Tibial artery (tissue), 4 donors: ENCODE measurements at regions not wholly inside any gene's neighbourhood (a gene's known extent, or its start where the extent isn't known, plus 50 kb on each side); places are given as distances from the start of the nearest gene placed in this dataset.
"Not testable (repeated sequence)": the region's sequence is repeated elsewhere in the genome, so short reads cannot be mapped to it uniquely, and the experiment has no call there.

ENCODE experiments used
- DNase-seq, 2 donors: peaks; one replicate each; pipeline ENCODE4 v3.0.0-alpha.2; 2019
- H3K27ac ChIP-seq, 2 donors: fragments of 200-600 bp; sonication (generic) in 1 of 2; 1 replicate in 1 of 2; 2 replicates in 1 of 2; pipeline ENCODE4 v1.5.1; 2018 to 2019; ENCODE audit warnings: mild to moderate bottlenecking in 1 of 2
- H3K27me3 ChIP-seq, 2 donors: fragments of 200-600 bp; sonication (generic) in 1 of 2; one replicate each; pipeline versions ENCODE4 v1.5.1 to v1.6.0; 2016 to 2019
- H3K36me3 ChIP-seq, 3 donors: fragments of 200-600 bp; sonication (generic) in 2 of 3; one replicate each; pipeline ENCODE4 v1.5.1; 2016 to 2019; ENCODE audit warnings: mild to moderate bottlenecking in 2 of 3
- H3K4me1 ChIP-seq, 4 donors: fragments of 200-600 bp; sonication (generic) in 2 of 4; 1 replicate in 3 of 4; 2 replicates in 1 of 4; pipeline ENCODE4 v1.5.1; 2016 to 2019
- H3K4me3 ChIP-seq, 2 donors: fragments of 200-600 bp; sonication (generic) in 1 of 2; 1 replicate in 1 of 2; 2 replicates in 1 of 2; pipeline ENCODE4 v1.5.1; 2018 to 2019; ENCODE audit warnings: mild to moderate bottlenecking in 2 of 2
- H3K9me3 ChIP-seq, 3 donors: fragments of 200-600 bp; sonication (generic) in 1 of 3; one replicate each; pipeline ENCODE4 v1.5.1; 2016 to 2019
- CTCF ChIP-seq, 2 experiments: fragments of 200-600 bp in 1 of 2; fragments of 450-650 bp in 1 of 2; IDR thresholded peaks; one replicate each; pipeline ENCODE4 v1.5.1; 2017 to 2019; ENCODE audit warnings: antibody characterized with exemption in 2 of 2, mild to moderate bottlenecking in 1 of 2, moderate library complexity in 1 of 2
- intact Hi-C: fragments of 100-400 bp; cut with DNase I; formaldehyde crosslinking; loops from one replicate; pipeline ENCODE4 v1.15.0; 2023; ENCODE audit warnings: low total_unique reads

- no peak for DNase-seq
- H3K9me3 ChIP-seq = no peaks in the 10 kb centered on the region
- TF ChIP-seq CTCF (IDR thresholded peaks at IDR 0.05) = no peak
- no peak overlapping the region for H3K4me3 ChIP-seq
- peaks cover 46 to 92% (median 71%) of the 10 kb centered on the region in 3 donors for H3K36me3 ChIP-seq
- intact Hi-C loops = no loop called here
- H3K4me1 ChIP-seq = no peaks in the 10 kb centered on the region
- no peak overlapping the region for H3K27ac ChIP-seq
- H3K27me3 ChIP-seq = no peaks in the 10 kb centered on the region
Observed at GRCh38 chr7:149610441-149611011, 112.9 kb upstream of the ZNF746 start.

GRCh38 chr7:149608168-149608567, 110.6 kb upstream of the ZNF746 start:
- no peak for DNase-seq
- Histone ChIP-seq H3K4me3 (no peak overlapping the region), H3K36me3 (peaks cover 40 to 85% (median 61%) of the 10 kb centered on the region in 3 donors), H3K9me3 (no peaks in the 10 kb centered on the region), H3K4me1 (no peaks in the 10 kb centered on the region), H3K27me3 (no peaks in the 10 kb centered on the region), H3K27ac (no peak overlapping the region)
- intact Hi-C loops = no loop called here
- no peak for TF ChIP-seq CTCF (IDR thresholded peaks at IDR 0.05)

GRCh38 chr7:149607683-149608082, 110.1 kb upstream of the ZNF746 start:
- no peak for DNase-seq
- peaks cover 35 to 85% (median 61%) of the 10 kb centered on the region in 3 donors for H3K36me3 ChIP-seq
- H3K27me3 ChIP-seq = no peaks in the 10 kb centered on the region
- H3K9me3 ChIP-seq = no peaks in the 10 kb centered on the region
- intact Hi-C loops = no loop called here
- TF ChIP-seq CTCF (IDR thresholded peaks at IDR 0.05) = no peak
- no peak overlapping the region for H3K27ac ChIP-seq
- H3K4me3 ChIP-seq = no peak overlapping the region
- no peaks in the 10 kb centered on the region for H3K4me1 ChIP-seq

GRCh38 chr7:149606826-149607225, 109.2 kb upstream of the ZNF746 start:
- no peak for TF ChIP-seq CTCF (IDR thresholded peaks at IDR 0.05)
- intact Hi-C loops = no loop called here
- DNase-seq = no peak
- Histone ChIP-seq H3K4me3 (no peak overlapping the region), H3K27ac (no peak overlapping the region), H3K9me3 (no peaks in the 10 kb centered on the region), H3K27me3 (no peaks in the 10 kb centered on the region), H3K4me1 (no peaks in the 10 kb centered on the region), H3K36me3 (peaks cover 32 to 85% (median 61%) of the 10 kb centered on the region in 3 donors)

- Histone ChIP-seq H3K4me1 (no peaks in the 10 kb centered on the region), H3K36me3 (peaks cover 27 to 85% (median 52%) of the 10 kb centered on the region in 3 donors), H3K27me3 (no peaks in the 10 kb centered on the region), H3K9me3 (no peaks in the 10 kb centered on the region), H3K4me3 (no peak overlapping the region), H3K27ac (no peak overlapping the region)
- DNase-seq = no peak
- intact Hi-C loops = no loop called here
- TF ChIP-seq CTCF (IDR thresholded peaks at IDR 0.05) = no peak
Observed at GRCh38 chr7:149605696-149606095, 108.1 kb upstream of the ZNF746 start.

GRCh38 chr7:149604521-149604920, 106.9 kb upstream of the ZNF746 start:
- H3K27me3 ChIP-seq = no peaks in the 10 kb centered on the region
- H3K27ac ChIP-seq = no peak overlapping the region
- H3K36me3 ChIP-seq = peaks cover 25 to 73% (median 41%) of the 10 kb centered on the region in 3 donors
- no peak for TF ChIP-seq CTCF (IDR thresholded peaks at IDR 0.05)
- intact Hi-C loops = no loop called here
- H3K9me3 ChIP-seq = no peaks in the 10 kb centered on the region
- no peak for DNase-seq
- H3K4me3 ChIP-seq = no peak overlapping the region
- no peaks in the 10 kb centered on the region for H3K4me1 ChIP-seq

- H3K9me3 ChIP-seq, H3K4me1 ChIP-seq, DNase-seq, H3K4me3 ChIP-seq, H3K27me3 ChIP-seq, intact Hi-C loops, H3K27ac ChIP-seq: not testable (repeated sequence)
- peaks cover 15 to 67% (median 40%) of the 10 kb centered on the region in 3 donors for H3K36me3 ChIP-seq
Observed at GRCh38 chr7:149600669-149601330, 103.2 kb upstream of the ZNF746 start.
